Endothelial cell of umbilical vein (primary cell): ENCODE measurements at regions not wholly inside any gene's neighbourhood (a gene's known extent, or its start where the extent isn't known, plus 50 kb on each side); places are given as distances from the start of the nearest gene placed in this dataset.

Experiments
- EZH2 ChIP-seq: IDR thresholded peaks from 2 replicates; pipeline ENCODE4 v1.6.1; 2012; ENCODE audit warnings: borderline replicate concordance, low read depth, mild to moderate bottlenecking, moderate library complexity, low read length, inconsistent platforms; ENCODE audit not compliant: severe bottlenecking
- TF ChIP-seq, protein P1 (sequence below), 2 donors: IDR thresholded peaks; 1 replicate in 1 of 2; 2 replicates in 1 of 2; pipeline ENCODE4 v1.5.1; 2011; ENCODE audit warnings: low read length in 2 of 2, mild to moderate bottlenecking in 2 of 2, moderate library complexity in 2 of 2, control low read depth in 1 of 2, inconsistent platforms in 1 of 2, low read depth in 1 of 2; ENCODE audit not compliant: insufficient read depth in 1 of 2; ENCODE audit errors: extremely low read depth in 1 of 2

DNA sequence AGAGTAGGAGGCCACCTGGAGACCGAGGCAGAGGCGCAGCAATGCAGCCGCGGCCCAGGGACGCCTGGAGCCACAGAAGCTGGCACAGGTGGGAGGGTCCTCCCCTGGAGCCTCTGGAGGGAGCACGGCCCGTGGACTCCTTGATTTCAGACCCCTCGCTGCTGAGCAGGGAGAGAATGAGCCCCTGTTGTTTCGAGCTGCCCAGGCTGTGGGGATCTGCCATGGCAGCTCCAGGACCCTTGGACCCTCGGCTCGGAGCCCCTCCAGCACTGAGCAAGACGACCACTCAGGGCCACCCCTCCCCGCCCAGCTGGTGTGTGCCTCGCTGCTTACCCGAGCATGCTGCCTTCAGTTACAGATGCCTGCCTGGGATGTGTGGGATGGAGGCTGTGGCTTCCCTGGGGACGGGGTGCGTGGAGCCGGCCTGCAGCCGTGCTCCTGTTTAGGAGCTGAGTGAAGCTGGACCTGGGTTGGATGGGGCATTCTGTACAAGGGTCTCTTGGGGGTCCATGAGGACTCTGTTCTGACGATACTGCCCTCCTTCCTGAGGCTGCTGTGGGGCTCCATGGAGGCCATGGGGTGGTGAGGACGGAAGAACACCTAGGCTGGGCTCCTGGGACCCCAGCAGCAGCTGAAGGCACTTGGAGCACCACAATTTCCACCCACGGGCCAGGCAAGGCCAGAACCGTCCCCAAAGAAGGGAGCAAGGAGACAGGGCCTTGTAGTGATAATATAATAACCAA, 115.1 kb upstream of the LPCAT1 start:
- TF ChIP-seq, protein P1, sequence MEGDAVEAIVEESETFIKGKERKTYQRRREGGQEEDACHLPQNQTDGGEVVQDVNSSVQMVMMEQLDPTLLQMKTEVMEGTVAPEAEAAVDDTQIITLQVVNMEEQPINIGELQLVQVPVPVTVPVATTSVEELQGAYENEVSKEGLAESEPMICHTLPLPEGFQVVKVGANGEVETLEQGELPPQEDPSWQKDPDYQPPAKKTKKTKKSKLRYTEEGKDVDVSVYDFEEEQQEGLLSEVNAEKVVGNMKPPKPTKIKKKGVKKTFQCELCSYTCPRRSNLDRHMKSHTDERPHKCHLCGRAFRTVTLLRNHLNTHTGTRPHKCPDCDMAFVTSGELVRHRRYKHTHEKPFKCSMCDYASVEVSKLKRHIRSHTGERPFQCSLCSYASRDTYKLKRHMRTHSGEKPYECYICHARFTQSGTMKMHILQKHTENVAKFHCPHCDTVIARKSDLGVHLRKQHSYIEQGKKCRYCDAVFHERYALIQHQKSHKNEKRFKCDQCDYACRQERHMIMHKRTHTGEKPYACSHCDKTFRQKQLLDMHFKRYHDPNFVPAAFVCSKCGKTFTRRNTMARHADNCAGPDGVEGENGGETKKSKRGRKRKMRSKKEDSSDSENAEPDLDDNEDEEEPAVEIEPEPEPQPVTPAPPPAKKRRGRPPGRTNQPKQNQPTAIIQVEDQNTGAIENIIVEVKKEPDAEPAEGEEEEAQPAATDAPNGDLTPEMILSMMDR (IDR thresholded peaks at IDR 0.05; ENCODE audit: extremely low read depth in 1 of 2, insufficient read depth in 1 of 2, low read depth in 1 of 2, low read length in 2 of 2), result no peak
- no peak for TF ChIP-seq EZH2
